AG04450 (cell line): ENCODE measurements at regions not wholly inside any gene's neighbourhood (a gene's known extent, or its start where the extent isn't known, plus 50 kb on each side); places are given as distances from the start of the nearest gene placed in this dataset.

Source experiments
- CTCF ChIA-PET: fragments of 300-600, 350-600 bp; formaldehyde crosslinking; extraction: SDS; loops from one replicate; lab custom pipeline; 2022; ENCODE audit warnings: antibody characterized with exemption, inconsistent platforms; lab: Charles Lee
- POLR2A ChIA-PET: fragments of 350-600 bp; formaldehyde crosslinking; extraction: SDS; loops from one replicate; lab custom pipeline; 2021; ENCODE audit warnings: antibody characterized with exemption, inconsistent platforms; lab: Yijun Ruan, JAX
- DNase-seq: peaks from one replicate; pipeline ENCODE4 v3.0.0-alpha.2; 2011; ENCODE audit warnings: low read depth, low spot score
- H3K27ac ChIP-seq: one replicate; pipeline ENCODE4 v1.5.1; 2012; ENCODE audit warnings: low read depth, low read length, control low read depth
- H3K27me3 ChIP-seq: one replicate; pipeline ENCODE4 v1.6.0; 2012; ENCODE audit warnings: low read length; ENCODE audit not compliant: control insufficient read depth, insufficient read depth
- H3K4me3 ChIP-seq: 2 replicates; pipeline ENCODE4 v1.5.1; 2011; ENCODE audit warnings: mild to moderate bottlenecking, low read depth, low read length, control low read depth
- H3K9me3 ChIP-seq: 2 replicates; pipeline ENCODE4 v1.5.1; 2012; ENCODE audit warnings: low read length; ENCODE audit not compliant: control insufficient read depth, insufficient read depth
- TF ChIP-seq, protein P1 (sequence below): IDR thresholded peaks from 2 replicates; pipeline ENCODE4 v1.5.1; 2011; ENCODE audit warnings: low read depth, low read length, control low read depth, inconsistent platforms

DNA sequence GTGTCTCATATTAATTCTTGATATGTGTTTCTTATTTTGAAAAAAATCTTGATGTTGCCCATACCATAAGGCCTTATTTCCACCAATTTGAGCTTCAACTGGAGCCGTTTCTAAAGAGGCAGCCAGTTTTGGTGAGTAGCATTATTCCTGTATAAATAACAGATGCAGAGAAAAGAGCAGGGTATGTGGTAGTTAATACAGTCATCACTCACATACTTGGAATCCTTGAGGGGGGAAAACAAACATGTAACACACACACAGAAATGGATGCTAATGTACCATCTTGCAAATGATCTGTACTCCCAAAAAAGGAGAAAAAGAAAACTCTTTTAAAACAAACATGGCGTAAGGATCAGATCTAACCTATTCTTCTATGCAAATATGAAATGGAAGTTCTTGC, 389.7 kb downstream of the GPM6A start:
- H3K4me3 ChIP-seq: no peak overlapping the region
- CTCF ChIA-PET: no interaction called here
- TF ChIP-seq, protein P1, sequence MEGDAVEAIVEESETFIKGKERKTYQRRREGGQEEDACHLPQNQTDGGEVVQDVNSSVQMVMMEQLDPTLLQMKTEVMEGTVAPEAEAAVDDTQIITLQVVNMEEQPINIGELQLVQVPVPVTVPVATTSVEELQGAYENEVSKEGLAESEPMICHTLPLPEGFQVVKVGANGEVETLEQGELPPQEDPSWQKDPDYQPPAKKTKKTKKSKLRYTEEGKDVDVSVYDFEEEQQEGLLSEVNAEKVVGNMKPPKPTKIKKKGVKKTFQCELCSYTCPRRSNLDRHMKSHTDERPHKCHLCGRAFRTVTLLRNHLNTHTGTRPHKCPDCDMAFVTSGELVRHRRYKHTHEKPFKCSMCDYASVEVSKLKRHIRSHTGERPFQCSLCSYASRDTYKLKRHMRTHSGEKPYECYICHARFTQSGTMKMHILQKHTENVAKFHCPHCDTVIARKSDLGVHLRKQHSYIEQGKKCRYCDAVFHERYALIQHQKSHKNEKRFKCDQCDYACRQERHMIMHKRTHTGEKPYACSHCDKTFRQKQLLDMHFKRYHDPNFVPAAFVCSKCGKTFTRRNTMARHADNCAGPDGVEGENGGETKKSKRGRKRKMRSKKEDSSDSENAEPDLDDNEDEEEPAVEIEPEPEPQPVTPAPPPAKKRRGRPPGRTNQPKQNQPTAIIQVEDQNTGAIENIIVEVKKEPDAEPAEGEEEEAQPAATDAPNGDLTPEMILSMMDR: no peak
- H3K9me3 ChIP-seq: peaks cover 4% of the 10 kb centered on the region; the same call in 1 of the 2 replicates
- H3K27me3 ChIP-seq: no peaks in the 10 kb centered on the region
- no peak overlapping the region for H3K27ac ChIP-seq
- no peak for DNase-seq
- POLR2A ChIA-PET: no interaction called here

- no peak overlapping the region for H3K27ac ChIP-seq
- peaks cover 16% of the 10 kb centered on the region for H3K9me3 ChIP-seq
- ChIA-PET CTCF (no interaction called here), POLR2A (no interaction called here)
- no peaks in the 10 kb centered on the region for H3K27me3 ChIP-seq
- TF ChIP-seq, protein P1: no peak
- no peak overlapping the region for H3K4me3 ChIP-seq
- no peak for DNase-seq
Measured at GRCh38 chr4:175424111-175424510, 388.0 kb downstream of the GPM6A start.

- Histone ChIP-seq H3K9me3 (peaks cover 16% of the 10 kb centered on the region), H3K27me3 (no peaks in the 10 kb centered on the region), H3K4me3 (no peak overlapping the region), H3K27ac (no peak overlapping the region)
- POLR2A ChIA-PET: no interaction called here
- CTCF ChIA-PET: no interaction called here
- TF ChIP-seq, protein P1: no peak
- DNase-seq: no peak
Measured at GRCh38 chr4:175427751-175428150, 384.3 kb downstream of the GPM6A start.

DNA sequence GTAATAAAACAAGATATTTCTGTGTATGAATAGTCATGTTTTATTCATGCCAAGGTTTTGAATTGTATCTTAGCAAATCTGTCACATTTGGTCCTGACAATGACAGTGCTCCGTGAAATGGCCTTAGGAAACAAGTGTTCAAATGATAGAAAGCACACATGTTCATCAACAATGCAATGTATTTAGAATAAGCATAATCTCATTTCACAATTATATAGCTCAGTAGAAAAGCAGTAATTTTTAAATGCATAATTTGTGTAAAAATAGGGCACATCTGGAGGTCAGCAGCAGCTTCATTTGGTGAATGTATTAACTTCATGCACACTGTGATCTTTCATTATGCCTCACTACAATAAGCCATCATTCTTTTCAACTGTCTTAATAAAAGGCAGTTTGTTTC, 380.4 kb downstream of the GPM6A start:
- no peaks in the 10 kb centered on the region for H3K27me3 ChIP-seq
- no peak overlapping the region for H3K4me3 ChIP-seq
- ChIA-PET POLR2A (no interaction called here), CTCF (no interaction called here)
- DNase-seq: no peak
- H3K27ac ChIP-seq: no peak overlapping the region
- TF ChIP-seq, protein P1: no peak
- peaks cover 16% of the 10 kb centered on the region for H3K9me3 ChIP-seq

GRCh38 chr4:175435381-175435783, 376.7 kb downstream of the GPM6A start:
- Histone ChIP-seq H3K9me3 (peaks cover 4% of the 10 kb centered on the region; the same call in 1 of the 2 replicates), H3K27me3 (no peaks in the 10 kb centered on the region), H3K4me3 (no peak overlapping the region), H3K27ac (no peak overlapping the region)
- DNase-seq: no peak
- ChIA-PET CTCF (no interaction called here), POLR2A (no interaction called here)
- TF ChIP-seq, protein P1: no peak
